D721Med (cell line): ENCODE measurements at regions not wholly inside any gene's neighbourhood (a gene's known extent, or its start where the extent isn't known, plus 50 kb on each side); places are given as distances from the start of the nearest gene placed in this dataset.
"Not testable (repeated sequence)": the region's sequence is repeated elsewhere in the genome, so short reads cannot be mapped to it uniquely, and the experiment has no call there.

Experiments
- DNase-seq: peaks from one replicate; pipeline ENCODE4 v3.0.0; 2011; ENCODE audit warnings: low spot score; ENCODE audit not compliant: insufficient read length
- FAIRE-seq: peaks from 2 replicates; lab custom pipeline; 2011; peaks lifted over from hg19 to GRCh38; lab: Jason Lieb, UNC
- CTCF ChIP-seq: IDR thresholded peaks from 2 replicates; pipeline ENCODE4 v1.5.1; 2012; ENCODE audit warnings: mild to moderate bottlenecking, control low read depth; ENCODE audit not compliant: insufficient read depth; ENCODE audit errors: missing control alignments

GRCh38 chr11:97770570-97770969 lies 1250.2 kb upstream of the CNTN5 start:
- FAIRE-seq (no peak), DNase-seq (no peak)
- TF ChIP-seq CTCF = no peak

- peak; percentile 44 for FAIRE-seq
- no peak for TF ChIP-seq CTCF
- no peak for DNase-seq
Observed at GRCh38 chr11:97772705-97773104, 1248.0 kb upstream of the CNTN5 start.

GRCh38 chr11:97784388-97784787 lies 1236.4 kb upstream of the CNTN5 start:
- not testable (repeated sequence) for FAIRE-seq, DNase-seq

GRCh38 chr11:97786961-97787360 lies 1233.8 kb upstream of the CNTN5 start:
- no peak for DNase-seq
- TF ChIP-seq CTCF = no peak
- no peak for FAIRE-seq

GRCh38 chr11:97794876-97795275 lies 1225.9 kb upstream of the CNTN5 start:
- no peak for DNase-seq
- TF ChIP-seq CTCF = no peak
- no peak for FAIRE-seq

GRCh38 chr11:97800891-97801290 lies 1219.9 kb upstream of the CNTN5 start:
- TF ChIP-seq CTCF = no peak
- DNase-seq (no peak), FAIRE-seq (no peak)

GRCh38 chr11:97814325-97814959 lies 1206.3 kb upstream of the CNTN5 start:
- no peak for FAIRE-seq
- TF ChIP-seq CTCF = no peak
- no peak for DNase-seq

- no peak for TF ChIP-seq CTCF
- FAIRE-seq = no peak
- no peak for DNase-seq
Observed at GRCh38 chr11:97815667-97816066, 1205.1 kb upstream of the CNTN5 start.
